ENCODE measurements at regions not wholly inside any gene's neighbourhood (a gene's known extent, or its start where the extent isn't known, plus 50 kb on each side); places are given as distances from the start of the nearest gene placed in this dataset.

- no peak for TF ChIP-seq MAX (IDR thresholded peaks at IDR 0.05)
- no peak for TF ChIP-seq JUND (IDR thresholded peaks at IDR 0.05)
- no peak for TF ChIP-seq EZH2phosphoT487 (IDR thresholded peaks at IDR 0.05; ENCODE audit: borderline replicate concordance)
- TF ChIP-seq ELF1 (IDR thresholded peaks at IDR 0.05; ENCODE audit: borderline replicate concordance, low read depth), result no peak
These were observed 59.3 kb upstream of the SCAF8 start (continued) for GRCh38 chr6:154673919-154674318.

GRCh38 chr6:154675602-154676088 is 57.6 kb upstream of the SCAF8 start:
- no peak overlapping the region for H3K9ac ChIP-seq (ENCODE audit: low read length)
- peak; percentile 94 for DNase-seq (ENCODE audit: low read depth, low spot score)
- no peak overlapping the region for H2AFZ ChIP-seq (ENCODE audit: low read depth, low read length, poor library complexity, severe bottlenecking)
- no peaks in the 10 kb centered on the region for H3K79me2 ChIP-seq (ENCODE audit: insufficient read depth, low read length)
- no peaks in the 10 kb centered on the region for H3K36me3 ChIP-seq (ENCODE audit: control insufficient read depth in 1 of 2, insufficient read depth in 2 of 2, low read length in 2 of 2)
- H4K20me1 ChIP-seq (ENCODE audit: insufficient read depth), result no peaks in the 10 kb centered on the region
- peak; percentile 99 for ATAC-seq
- POLR2A ChIA-PET, result interaction anchor here (0.6 to 1.6 kb wide), 2 partner anchors 8 to 121 kb away, joined by 3 read pairs; no protein-coding TSS in a partner anchor
- no peak overlapping the region for H3K4me3 ChIP-seq (replicated peaks in 1 of 2; ENCODE audit: low read depth in 1 of 2, low read length in 2 of 2)
- no peak overlapping the region for H3K27ac ChIP-seq (ENCODE audit: low read depth, low read length)
- no peaks in the 10 kb centered on the region for H3K9me3 ChIP-seq (ENCODE audit: control insufficient read depth in 1 of 2, insufficient read depth in 1 of 2, low read depth in 1 of 2, low read length in 2 of 2)
- no peaks in the 10 kb centered on the region for H3K27me3 ChIP-seq (ENCODE audit: insufficient read depth, low read length)
- no peak overlapping the region for H3K4me2 ChIP-seq (ENCODE audit: low read length)
- CTCF ChIA-PET, result interaction anchor here (0.6 to 1.7 kb wide), 34 partner anchors 9 to 905 kb away, joined by 3 to 61 read pairs (median 5); partner anchors contain the start of gene CNKSR3
- H3K9me2 ChIP-seq (ENCODE audit: insufficient read depth), result no peaks in the 10 kb centered on the region
- intact Hi-C loops (cut with micrococcal nuclease), result loop anchor here (1.0 to 5.0 kb wide), 8 partner anchors 57 to 642 kb away; partner anchors contain the start of gene SCAF8
- RAD21 ChIA-PET (ENCODE audit: low non-redundant PET in 1 of 2, low total read pairs in 2 of 2, uncharacterized antibody in 2 of 2, unreplicated experiment in 2 of 2), result interaction anchor here (0.6 to 1.1 kb wide), 4 partner anchors 24 to 252 kb away, joined by 3 to 5 read pairs (median 3); no protein-coding TSS in a partner anchor
- BruUV-seq (replicated peaks), result no TSS peak
- H3K4me1 ChIP-seq (ENCODE audit: control insufficient read depth in 1 of 2, insufficient read depth in 2 of 2, low read length in 2 of 2), result no peaks in the 10 kb centered on the region
- TF ChIP-seq EZH2 (IDR thresholded peaks at IDR 0.05) (no peak), MAX (IDR thresholded peaks at IDR 0.05) (no peak), ATF3 (IDR thresholded peaks at IDR 0.05) (no peak), REST (IDR thresholded peaks at IDR 0.05; ENCODE audit: low read depth) (no peak), SRF (IDR thresholded peaks at IDR 0.05; ENCODE audit: low read depth) (peak; percentile 80), YY1 (IDR thresholded peaks at IDR 0.05; ENCODE audit: extremely low read depth, insufficient replicate concordance, low read depth, low read length) (peak; percentile 79), CTCF (IDR thresholded peaks at IDR 0.05 in 2 of 3, conservative IDR thresholded peaks at IDR 0.05 in 1 of 3; ENCODE audit: borderline replicate concordance in 1 of 3, insufficient read depth in 1 of 3, low read depth in 2 of 3, low read length in 2 of 3) (peak; percentile 99 to 100 (median 99)), RAD21 (IDR thresholded peaks at IDR 0.05; ENCODE audit: low read depth) (peak; percentile 100), FOSL1 (IDR thresholded peaks at IDR 0.05; ENCODE audit: low read depth) (peak; percentile 14; the same call in 1 of the 2 replicates), POLR2A (IDR thresholded peaks at IDR 0.05; ENCODE audit: borderline replicate concordance, extremely low read depth, insufficient read depth, insufficient read length) (no peak), ZBTB33 (IDR thresholded peaks at IDR 0.05; ENCODE audit: extremely low read depth, insufficient replicate concordance, low read length) (no peak), ZFX (IDR thresholded peaks at IDR 0.05) (no peak), CBX3 (IDR thresholded peaks at IDR 0.05; ENCODE audit: low read depth) (peak; percentile 94), POLR2AphosphoS5 (IDR thresholded peaks at IDR 0.05; ENCODE audit: low read depth, low read length) (no peak)
